ENCODE measurements at regions not wholly inside any gene's neighbourhood (a gene's known extent, or its start where the extent isn't known, plus 50 kb on each side); places are given as distances from the start of the nearest gene placed in this dataset.
"Not testable (repeated sequence)": the region's sequence is repeated elsewhere in the genome, so short reads cannot be mapped to it uniquely, and the experiment has no call there.

DNA sequence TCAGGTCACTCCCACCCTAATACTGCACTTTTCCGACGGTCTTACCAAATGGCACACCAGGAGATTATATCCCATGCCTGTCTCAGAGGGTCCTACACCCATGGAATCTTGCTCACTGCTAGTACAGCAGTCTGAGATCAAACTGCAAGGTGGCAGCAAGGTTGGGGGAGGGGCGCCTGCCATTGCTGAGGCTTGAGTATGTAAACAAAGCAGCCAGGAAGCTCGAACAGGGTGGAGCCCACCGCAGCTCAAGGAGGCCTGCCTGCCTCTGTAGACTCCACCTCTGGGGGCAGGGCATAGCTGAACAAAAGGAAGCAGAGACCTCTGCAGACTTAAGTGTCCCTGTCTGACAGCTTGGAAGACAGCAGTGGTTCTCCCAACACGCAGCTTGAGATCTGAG lies 57.5 kb upstream of the DNAJC1 start:
- TF ChIP-seq, protein P1, sequence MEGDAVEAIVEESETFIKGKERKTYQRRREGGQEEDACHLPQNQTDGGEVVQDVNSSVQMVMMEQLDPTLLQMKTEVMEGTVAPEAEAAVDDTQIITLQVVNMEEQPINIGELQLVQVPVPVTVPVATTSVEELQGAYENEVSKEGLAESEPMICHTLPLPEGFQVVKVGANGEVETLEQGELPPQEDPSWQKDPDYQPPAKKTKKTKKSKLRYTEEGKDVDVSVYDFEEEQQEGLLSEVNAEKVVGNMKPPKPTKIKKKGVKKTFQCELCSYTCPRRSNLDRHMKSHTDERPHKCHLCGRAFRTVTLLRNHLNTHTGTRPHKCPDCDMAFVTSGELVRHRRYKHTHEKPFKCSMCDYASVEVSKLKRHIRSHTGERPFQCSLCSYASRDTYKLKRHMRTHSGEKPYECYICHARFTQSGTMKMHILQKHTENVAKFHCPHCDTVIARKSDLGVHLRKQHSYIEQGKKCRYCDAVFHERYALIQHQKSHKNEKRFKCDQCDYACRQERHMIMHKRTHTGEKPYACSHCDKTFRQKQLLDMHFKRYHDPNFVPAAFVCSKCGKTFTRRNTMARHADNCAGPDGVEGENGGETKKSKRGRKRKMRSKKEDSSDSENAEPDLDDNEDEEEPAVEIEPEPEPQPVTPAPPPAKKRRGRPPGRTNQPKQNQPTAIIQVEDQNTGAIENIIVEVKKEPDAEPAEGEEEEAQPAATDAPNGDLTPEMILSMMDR (IDR thresholded peaks at IDR 0.05 in 2 of 3, conservative IDR thresholded peaks at IDR 0.05 in 1 of 3; ENCODE audit: borderline replicate concordance in 1 of 3, insufficient read depth in 1 of 3, low read depth in 2 of 3, low read length in 2 of 3) = not testable (repeated sequence)
- not testable (repeated sequence) for TF ChIP-seq JUND (IDR thresholded peaks at IDR 0.05); POLR2A (IDR thresholded peaks at IDR 0.05; ENCODE audit: borderline replicate concordance, extremely low read depth, insufficient read depth, insufficient read length); EZH2phosphoT487 (IDR thresholded peaks at IDR 0.05; ENCODE audit: borderline replicate concordance)
- TF ChIP-seq, protein P2, sequence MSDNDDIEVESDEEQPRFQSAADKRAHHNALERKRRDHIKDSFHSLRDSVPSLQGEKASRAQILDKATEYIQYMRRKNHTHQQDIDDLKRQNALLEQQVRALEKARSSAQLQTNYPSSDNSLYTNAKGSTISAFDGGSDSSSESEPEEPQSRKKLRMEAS (IDR thresholded peaks at IDR 0.05) = not testable (repeated sequence)
